ENCODE measurements at regions not wholly inside any gene's neighbourhood (a gene's known extent, or its start where the extent isn't known, plus 50 kb on each side); places are given as distances from the start of the nearest gene placed in this dataset.

GRCh38 chr14:46378248-46378647, 273.3 kb downstream of the RPL10L start:
- ATAC-seq (ENCODE audit: insufficient read depth, low read depth): no peak
- Histone ChIP-seq H3K27me3 (ENCODE audit: insufficient read depth, low read length, poor library complexity) (no peaks in the 10 kb centered on the region), H3K9me3 (ENCODE audit: insufficient read depth, low read length, severe bottlenecking) (no peaks in the 10 kb centered on the region)

GRCh38 chr14:46377305-46377704, 274.3 kb downstream of the RPL10L start:
- DNase-seq (no peak), ATAC-seq (ENCODE audit: insufficient read depth, low read depth) (no peak)
- H3K27me3 ChIP-seq (ENCODE audit: insufficient read depth, low read length, poor library complexity): no peaks in the 10 kb centered on the region
- H3K79me2 ChIP-seq (ENCODE audit: insufficient read depth, low read length): no peaks in the 10 kb centered on the region
- no peak overlapping the region for H3K9ac ChIP-seq (ENCODE audit: low read depth, low read length)
- TF ChIP-seq, protein P1, sequence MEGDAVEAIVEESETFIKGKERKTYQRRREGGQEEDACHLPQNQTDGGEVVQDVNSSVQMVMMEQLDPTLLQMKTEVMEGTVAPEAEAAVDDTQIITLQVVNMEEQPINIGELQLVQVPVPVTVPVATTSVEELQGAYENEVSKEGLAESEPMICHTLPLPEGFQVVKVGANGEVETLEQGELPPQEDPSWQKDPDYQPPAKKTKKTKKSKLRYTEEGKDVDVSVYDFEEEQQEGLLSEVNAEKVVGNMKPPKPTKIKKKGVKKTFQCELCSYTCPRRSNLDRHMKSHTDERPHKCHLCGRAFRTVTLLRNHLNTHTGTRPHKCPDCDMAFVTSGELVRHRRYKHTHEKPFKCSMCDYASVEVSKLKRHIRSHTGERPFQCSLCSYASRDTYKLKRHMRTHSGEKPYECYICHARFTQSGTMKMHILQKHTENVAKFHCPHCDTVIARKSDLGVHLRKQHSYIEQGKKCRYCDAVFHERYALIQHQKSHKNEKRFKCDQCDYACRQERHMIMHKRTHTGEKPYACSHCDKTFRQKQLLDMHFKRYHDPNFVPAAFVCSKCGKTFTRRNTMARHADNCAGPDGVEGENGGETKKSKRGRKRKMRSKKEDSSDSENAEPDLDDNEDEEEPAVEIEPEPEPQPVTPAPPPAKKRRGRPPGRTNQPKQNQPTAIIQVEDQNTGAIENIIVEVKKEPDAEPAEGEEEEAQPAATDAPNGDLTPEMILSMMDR (IDR thresholded peaks at IDR 0.05; ENCODE audit: borderline replicate concordance, extremely low read depth, low read length, poor library complexity, severe bottlenecking): no peak
- no peak for TF ChIP-seq EZH2 (IDR thresholded peaks at IDR 0.05; ENCODE audit: borderline replicate concordance, low read depth, low read length, severe bottlenecking)
- no peak overlapping the region for H3K4me2 ChIP-seq (ENCODE audit: insufficient read depth, low read length)
- no peaks in the 10 kb centered on the region for H3K36me3 ChIP-seq (ENCODE audit: insufficient read depth, low read length)
- H2AFZ ChIP-seq (ENCODE audit: low read depth, low read length): no peak overlapping the region
- H3K9me3 ChIP-seq (ENCODE audit: insufficient read depth, low read length, severe bottlenecking): no peaks in the 10 kb centered on the region
- no peaks in the 10 kb centered on the region for H4K20me1 ChIP-seq (ENCODE audit: insufficient read depth, low read length)
- no peaks in the 10 kb centered on the region for H3K4me1 ChIP-seq (ENCODE audit: insufficient read depth, low read length)
- no peak overlapping the region for H3K4me3 ChIP-seq (ENCODE audit: low read depth in 1 of 2, low read length in 2 of 2)
- no peak overlapping the region for H3K27ac ChIP-seq (ENCODE audit: low read length)

More at GRCh38 chr14:46378248-46378647, 273.3 kb downstream of the RPL10L start:
- H3K4me2 ChIP-seq (ENCODE audit: insufficient read depth, low read length): no peak overlapping the region
- H3K9ac ChIP-seq (ENCODE audit: low read depth, low read length): no peak overlapping the region
- no peaks in the 10 kb centered on the region for H3K36me3 ChIP-seq (ENCODE audit: insufficient read depth, low read length)
- no peak overlapping the region for H2AFZ ChIP-seq (ENCODE audit: low read depth, low read length)
- no peaks in the 10 kb centered on the region for H3K79me2 ChIP-seq (ENCODE audit: insufficient read depth, low read length)
- no peak for DNase-seq
- no peaks in the 10 kb centered on the region for H4K20me1 ChIP-seq (ENCODE audit: insufficient read depth, low read length)
- H3K4me3 ChIP-seq (ENCODE audit: low read depth in 1 of 2, low read length in 2 of 2): no peak overlapping the region
- H3K27ac ChIP-seq (ENCODE audit: low read length): no peak overlapping the region
- TF ChIP-seq, protein P1 (IDR thresholded peaks at IDR 0.05; ENCODE audit: borderline replicate concordance, extremely low read depth, low read length, poor library complexity, severe bottlenecking): no peak
- TF ChIP-seq EZH2 (IDR thresholded peaks at IDR 0.05; ENCODE audit: borderline replicate concordance, low read depth, low read length, severe bottlenecking): no peak
- H3K4me1 ChIP-seq (ENCODE audit: insufficient read depth, low read length): no peaks in the 10 kb centered on the region

DNA sequence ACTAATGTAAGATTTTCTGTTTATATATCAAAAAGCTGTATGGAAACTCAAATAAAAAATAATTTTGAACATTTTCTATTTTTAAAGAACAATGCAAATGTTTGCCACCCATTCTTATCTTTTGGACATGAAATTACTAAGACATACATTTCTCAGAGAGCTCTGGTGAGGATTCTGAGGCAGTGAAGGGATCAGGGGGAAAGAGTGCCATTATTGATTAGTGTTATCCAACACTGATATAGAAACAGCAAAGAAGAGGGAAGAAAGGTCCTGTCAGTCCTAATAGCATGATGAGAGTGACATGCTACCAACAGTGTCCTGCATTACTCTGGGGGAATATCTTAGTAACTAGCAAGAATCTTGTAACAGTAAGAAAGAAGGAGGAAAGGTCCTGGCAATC, 282.2 kb downstream of the RPL10L start:
- Histone ChIP-seq H2AFZ (ENCODE audit: low read depth, low read length) (no peak overlapping the region), H3K79me2 (ENCODE audit: insufficient read depth, low read length) (no peaks in the 10 kb centered on the region), H3K4me2 (ENCODE audit: insufficient read depth, low read length) (no peak overlapping the region), H3K36me3 (ENCODE audit: insufficient read depth, low read length) (no peaks in the 10 kb centered on the region), H3K27me3 (ENCODE audit: insufficient read depth, low read length, poor library complexity) (no peaks in the 10 kb centered on the region), H3K9ac (ENCODE audit: low read depth, low read length) (no peak overlapping the region), H3K9me3 (ENCODE audit: insufficient read depth, low read length, severe bottlenecking) (no peaks in the 10 kb centered on the region), H3K27ac (ENCODE audit: low read length) (no peak overlapping the region), H3K4me3 (ENCODE audit: low read depth in 1 of 2, low read length in 2 of 2) (no peak overlapping the region), H3K4me1 (ENCODE audit: insufficient read depth, low read length) (no peaks in the 10 kb centered on the region), H4K20me1 (ENCODE audit: insufficient read depth, low read length) (no peaks in the 10 kb centered on the region)
- TF ChIP-seq, protein P1 (IDR thresholded peaks at IDR 0.05; ENCODE audit: borderline replicate concordance, extremely low read depth, low read length, poor library complexity, severe bottlenecking): no peak
- ATAC-seq (ENCODE audit: insufficient read depth, low read depth) (no peak), DNase-seq (no peak)

- Histone ChIP-seq H2AFZ (ENCODE audit: low read depth, low read length) (no peak overlapping the region), H4K20me1 (ENCODE audit: insufficient read depth, low read length) (no peaks in the 10 kb centered on the region)
- ATAC-seq (ENCODE audit: insufficient read depth, low read depth): no peak
Observed at GRCh38 chr14:46368275-46368674, 283.3 kb downstream of the RPL10L start.

More at GRCh38 chr14:46368275-46368674, 283.3 kb downstream of the RPL10L start:
- Histone ChIP-seq H3K27ac (ENCODE audit: low read length) (no peak overlapping the region), H3K36me3 (ENCODE audit: insufficient read depth, low read length) (no peaks in the 10 kb centered on the region), H3K79me2 (ENCODE audit: insufficient read depth, low read length) (no peaks in the 10 kb centered on the region), H3K27me3 (ENCODE audit: insufficient read depth, low read length, poor library complexity) (no peaks in the 10 kb centered on the region), H3K4me1 (ENCODE audit: insufficient read depth, low read length) (no peaks in the 10 kb centered on the region), H3K4me2 (ENCODE audit: insufficient read depth, low read length) (no peak overlapping the region), H3K4me3 (ENCODE audit: low read depth in 1 of 2, low read length in 2 of 2) (no peak overlapping the region), H3K9me3 (ENCODE audit: insufficient read depth, low read length, severe bottlenecking) (no peaks in the 10 kb centered on the region), H3K9ac (ENCODE audit: low read depth, low read length) (no peak overlapping the region)
- DNase-seq: no peak
- TF ChIP-seq, protein P1 (IDR thresholded peaks at IDR 0.05; ENCODE audit: borderline replicate concordance, extremely low read depth, low read length, poor library complexity, severe bottlenecking): no peak
- no peak for TF ChIP-seq EZH2 (IDR thresholded peaks at IDR 0.05; ENCODE audit: borderline replicate concordance, low read depth, low read length, severe bottlenecking)
